ENCODE measurements at regions not wholly inside any gene's neighbourhood (a gene's known extent, or its start where the extent isn't known, plus 50 kb on each side); places are given as distances from the start of the nearest gene placed in this dataset.

GRCh38 chr10:31166606-31167005 lies 134.9 kb upstream of the ZNF438 start:
- CTCF ChIA-PET = no interaction called here
- POLR2A ChIA-PET = no interaction called here

GRCh38 chr10:31170636-31171035 lies 139.0 kb upstream of the ZNF438 start:
- ChIA-PET POLR2A (no interaction called here), CTCF (no interaction called here)

- POLR2A ChIA-PET = no interaction called here
- CTCF ChIA-PET = no interaction called here
Observed at GRCh38 chr10:31171402-31172083, 139.9 kb upstream of the ZNF438 start.

- POLR2A ChIA-PET = no interaction called here
- CTCF ChIA-PET = no interaction called here
Observed at GRCh38 chr10:31172925-31173324, 141.3 kb upstream of the ZNF438 start.

- POLR2A ChIA-PET = no interaction called here
- CTCF ChIA-PET = interaction anchor here (0.5 kb wide), 1 partner anchor 110 kb away, joined by 3 read pairs; no protein-coding TSS in a partner anchor
Observed at GRCh38 chr10:31173752-31174151, 142.1 kb upstream of the ZNF438 start.

- POLR2A ChIA-PET = no interaction called here
Observed at GRCh38 chr10:31179091-31179680, 139.8 kb upstream of the ZEB1 start.

GRCh38 chr10:31186225-31187000 lies 132.6 kb upstream of the ZEB1 start:
- POLR2A ChIA-PET = no interaction called here

More at GRCh38 chr10:31179091-31179680, 139.8 kb upstream of the ZEB1 start:
- CTCF ChIA-PET = no interaction called here

GRCh38 chr10:31187182-31187581 lies 131.8 kb upstream of the ZEB1 start:
- CTCF ChIA-PET = no interaction called here
- POLR2A ChIA-PET = no interaction called here

More at GRCh38 chr10:31186225-31187000, 132.6 kb upstream of the ZEB1 start:
- CTCF ChIA-PET = no interaction called here

GRCh38 chr10:31187607-31188210 lies 131.3 kb upstream of the ZEB1 start:
- POLR2A ChIA-PET = no interaction called here
- CTCF ChIA-PET = no interaction called here

GRCh38 chr10:31188792-31189406 lies 130.1 kb upstream of the ZEB1 start:
- POLR2A ChIA-PET = no interaction called here
- CTCF ChIA-PET = no interaction called here

GRCh38 chr10:31190488-31190887 lies 128.5 kb upstream of the ZEB1 start:
- POLR2A ChIA-PET = no interaction called here
- CTCF ChIA-PET = no interaction called here

- POLR2A ChIA-PET = no interaction called here
Observed at GRCh38 chr10:31192475-31192874, 126.5 kb upstream of the ZEB1 start.

GRCh38 chr10:31194986-31195385 lies 124.0 kb upstream of the ZEB1 start:
- ChIA-PET POLR2A (no interaction called here), CTCF (no interaction called here)

More at GRCh38 chr10:31192475-31192874, 126.5 kb upstream of the ZEB1 start:
- CTCF ChIA-PET = no interaction called here

- ChIA-PET CTCF (interaction anchor here (1.6 kb wide), 1 partner anchor 79 kb away, joined by 3 read pairs; no protein-coding TSS in a partner anchor), POLR2A (no interaction called here)
Observed at GRCh38 chr10:31197886-31198285, 121.1 kb upstream of the ZEB1 start.

GRCh38 chr10:31204090-31204489 lies 114.9 kb upstream of the ZEB1 start:
- ChIA-PET CTCF (no interaction called here), POLR2A (no interaction called here)

- CTCF ChIA-PET = no interaction called here
- POLR2A ChIA-PET = no interaction called here
Observed at GRCh38 chr10:31207636-31208035, 111.4 kb upstream of the ZEB1 start.

- ChIA-PET CTCF (no interaction called here), POLR2A (no interaction called here)
Observed at GRCh38 chr10:31209478-31209877, 109.5 kb upstream of the ZEB1 start.

- POLR2A ChIA-PET = no interaction called here
- CTCF ChIA-PET = no interaction called here
Observed at GRCh38 chr10:31210190-31210589, 108.8 kb upstream of the ZEB1 start.

- POLR2A ChIA-PET = no interaction called here
Observed at GRCh38 chr10:31213959-31214358, 105.1 kb upstream of the ZEB1 start.

GRCh38 chr10:31215052-31215451 lies 104.0 kb upstream of the ZEB1 start:
- ChIA-PET POLR2A (no interaction called here), CTCF (no interaction called here)

More at GRCh38 chr10:31213959-31214358, 105.1 kb upstream of the ZEB1 start:
- CTCF ChIA-PET = no interaction called here
